Medulla oblongata (tissue), 1 donor: ENCODE measurements at regions not wholly inside any gene's neighbourhood (a gene's known extent, or its start where the extent isn't known, plus 50 kb on each side); places are given as distances from the start of the nearest gene placed in this dataset.

Experiments used
- DNase-seq: peaks from one replicate; pipeline ENCODE4 v3.0.0-alpha.2; 2015; ENCODE audit errors: extremely low spot score

GRCh38 chr6:19150307-19150706 is 686.9 kb upstream of the ID4 start:
- no peak for DNase-seq

- no peak for DNase-seq
Observed at GRCh38 chr6:19153270-19153980, 683.7 kb upstream of the ID4 start.

DNA sequence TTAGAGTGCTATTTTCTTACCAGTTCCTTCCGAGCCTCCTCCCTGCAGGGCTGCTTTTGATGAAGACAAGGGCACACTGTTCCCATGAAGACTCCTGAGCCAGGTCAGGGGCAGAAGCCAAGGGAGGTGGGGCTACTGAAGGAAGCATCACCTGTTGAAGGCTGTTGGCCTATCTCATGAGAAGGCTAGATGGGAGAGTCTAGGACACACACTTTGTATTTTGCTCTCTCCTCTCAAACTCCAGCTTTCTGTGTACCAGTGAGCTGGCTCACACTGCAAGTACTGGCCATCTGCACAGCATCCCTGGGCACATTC is 683.2 kb upstream of the ID4 start:
- no peak for DNase-seq

DNA sequence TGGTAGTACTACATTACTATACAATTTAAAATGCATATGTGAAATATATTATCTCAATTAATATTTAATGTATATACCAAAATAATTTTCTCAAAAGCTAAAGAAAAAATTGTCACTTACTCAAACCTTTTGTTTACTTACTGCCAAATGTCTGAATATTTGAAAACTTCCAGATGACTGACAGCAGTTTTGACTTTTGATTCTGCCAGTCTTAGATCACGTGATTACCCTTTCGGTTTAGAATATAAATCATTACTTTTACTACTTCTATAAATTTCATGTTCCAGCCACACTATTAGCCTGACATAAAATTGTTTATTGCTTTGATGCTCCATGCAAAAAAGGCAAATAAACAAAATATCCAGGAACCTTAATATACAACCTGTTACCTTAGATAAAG is 680.7 kb upstream of the ID4 start:
- DNase-seq, result no peak

DNA sequence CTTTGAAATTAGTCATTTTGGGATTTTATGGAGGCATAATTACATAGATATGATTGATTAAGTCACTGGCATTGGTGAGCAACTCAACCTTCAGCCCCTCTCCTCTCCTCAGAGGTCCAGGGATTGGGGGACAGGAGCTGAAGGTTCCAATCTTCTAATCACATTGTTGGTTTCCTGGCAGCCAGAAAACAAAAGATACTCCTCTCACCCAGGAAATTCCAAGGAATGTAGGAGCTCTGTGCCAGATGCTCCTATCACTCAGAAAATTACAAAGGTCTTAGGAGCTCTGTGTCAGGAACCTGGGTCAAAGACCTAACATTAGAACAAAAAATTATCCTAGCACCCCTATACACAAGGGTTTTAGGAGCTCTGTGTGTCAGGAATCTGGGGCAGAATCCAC is 679.7 kb upstream of the ID4 start:
- DNase-seq, result no peak

DNA sequence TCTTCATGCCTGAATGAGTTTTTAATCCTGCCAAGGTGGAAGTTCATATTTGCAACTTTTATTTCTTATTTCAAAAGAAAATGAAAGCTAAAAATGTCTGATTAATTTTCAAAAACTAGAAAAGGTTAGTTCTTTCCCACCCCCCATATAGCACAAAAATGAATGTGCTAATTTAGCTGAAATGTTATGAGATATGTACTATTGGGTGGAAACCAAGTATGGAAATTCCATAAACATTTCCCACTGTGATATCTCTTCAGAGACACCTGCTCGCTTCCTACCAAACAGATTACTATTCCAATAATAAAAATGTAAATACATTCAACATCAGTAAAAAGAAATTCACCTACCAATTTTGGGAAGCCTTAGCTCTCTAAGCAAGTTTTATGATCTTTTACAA is 678.6 kb upstream of the ID4 start:
- DNase-seq, result no peak

DNA sequence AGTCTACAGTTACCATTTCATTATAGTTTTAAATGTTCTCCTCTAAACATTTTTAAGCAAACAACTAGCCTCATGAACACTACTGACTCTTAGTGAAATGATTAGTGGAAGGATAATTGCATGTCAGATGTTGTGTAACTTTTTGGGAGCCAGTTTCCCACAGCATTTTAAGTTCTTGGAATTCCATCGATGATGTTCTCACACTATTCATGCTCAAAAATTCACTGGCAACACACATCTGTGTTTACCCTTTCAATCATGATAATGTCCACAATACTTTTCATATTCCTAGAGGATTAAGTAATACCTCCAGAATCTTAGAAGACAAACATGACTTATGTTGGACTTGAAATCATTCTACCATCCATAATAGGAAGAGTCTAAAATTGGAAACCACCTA is 678.1 kb upstream of the ID4 start:
- DNase-seq, result no peak

GRCh38 chr6:19159561-19159960 is 677.6 kb upstream of the ID4 start:
- no peak for DNase-seq

DNA sequence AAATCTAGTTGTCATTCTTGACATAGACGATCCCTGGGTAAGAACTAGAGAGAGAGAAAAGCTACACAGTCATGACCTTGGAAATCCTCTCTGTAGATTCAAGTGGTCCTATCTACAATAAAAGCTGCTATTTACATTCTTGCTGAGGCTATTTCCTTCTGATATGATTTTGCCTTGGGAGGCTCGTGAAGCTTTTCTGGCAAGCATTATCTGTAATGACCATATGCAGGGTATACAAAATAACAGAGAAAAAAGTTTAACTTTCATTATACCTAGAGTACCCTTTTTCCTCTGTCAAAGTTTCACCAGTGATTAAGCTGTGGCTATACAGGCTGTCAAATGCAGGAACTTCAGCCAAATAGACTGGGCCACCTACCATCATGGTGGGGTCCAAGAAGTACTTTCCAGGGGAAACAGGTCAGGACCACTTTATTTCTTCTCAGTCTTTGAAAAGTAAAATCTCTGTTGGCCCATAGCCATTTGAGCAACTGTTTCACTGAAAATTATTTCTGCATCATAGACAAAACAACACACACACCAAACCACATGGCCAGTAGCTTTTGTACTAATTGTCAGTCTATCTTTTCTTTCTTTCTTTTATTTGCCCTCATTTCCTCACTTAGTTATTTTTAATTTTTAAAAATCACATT is 677.0 kb upstream of the ID4 start:
- DNase-seq, result no peak

DNA sequence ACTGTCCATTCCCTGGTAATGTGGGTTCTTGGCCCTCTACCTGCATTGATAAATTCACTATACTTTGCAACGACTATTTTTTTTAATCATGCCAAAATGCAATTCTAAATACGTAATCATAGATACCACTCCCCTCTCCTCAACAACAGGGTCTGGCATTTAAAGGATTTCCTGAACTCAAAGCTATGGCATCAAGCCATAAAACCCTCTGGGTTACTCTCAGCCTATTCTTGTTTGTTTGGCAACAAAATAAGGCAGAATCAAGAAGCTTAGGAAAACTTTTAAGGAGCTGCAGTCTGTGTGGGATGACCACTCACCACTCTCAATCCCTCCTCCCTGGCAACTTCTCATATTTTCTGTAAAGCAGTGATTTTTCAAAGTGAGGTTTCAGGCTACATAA is 669.9 kb upstream of the ID4 start:
- no peak for DNase-seq

DNA sequence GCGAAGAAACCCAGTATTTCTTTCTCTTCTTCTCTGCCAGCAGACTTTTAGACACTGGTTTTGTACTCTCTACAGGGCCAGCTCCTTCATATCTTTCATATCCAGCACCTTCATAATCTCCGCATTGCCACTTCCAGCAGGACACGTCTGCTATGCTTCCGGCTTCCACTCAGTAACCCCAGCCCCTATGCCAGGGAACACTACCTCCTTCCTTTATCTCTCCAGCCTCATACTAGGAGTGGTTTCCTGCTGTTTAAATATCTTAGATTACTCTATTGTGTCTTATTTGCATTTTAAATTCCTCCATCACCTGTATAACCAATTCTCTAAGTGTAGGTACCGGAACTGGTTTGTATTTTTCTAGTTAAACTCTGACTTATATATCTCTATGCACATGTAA is 667.8 kb upstream of the ID4 start:
- DNase-seq, result no peak

- no peak for DNase-seq
Observed at GRCh38 chr6:19175023-19175422, 662.1 kb upstream of the ID4 start.

GRCh38 chr6:19180348-19181072 is 656.7 kb upstream of the ID4 start:
- DNase-seq, result peak; percentile 71

DNA sequence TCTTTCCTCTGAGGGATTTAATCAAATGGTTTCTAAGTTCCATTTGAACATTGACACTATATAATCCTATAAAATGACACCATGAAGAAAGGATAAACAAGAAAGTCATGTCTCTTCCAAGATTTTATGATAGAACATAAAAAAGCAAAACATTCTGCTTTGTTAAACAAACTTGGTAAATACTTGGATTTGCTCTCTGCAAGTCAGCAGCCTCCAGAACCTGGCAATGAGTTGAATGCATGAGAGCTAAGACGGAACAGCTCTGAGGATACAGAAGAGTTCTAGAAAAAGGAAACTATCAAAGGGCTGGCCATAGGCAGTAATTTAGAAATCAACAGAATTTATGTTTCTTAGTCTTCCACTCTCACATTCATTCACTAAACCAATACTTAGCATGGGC is 656.0 kb upstream of the ID4 start:
- DNase-seq, result peak; percentile 17

- no peak for DNase-seq
Observed at GRCh38 chr6:19193624-19194023, 643.5 kb upstream of the ID4 start.

DNA sequence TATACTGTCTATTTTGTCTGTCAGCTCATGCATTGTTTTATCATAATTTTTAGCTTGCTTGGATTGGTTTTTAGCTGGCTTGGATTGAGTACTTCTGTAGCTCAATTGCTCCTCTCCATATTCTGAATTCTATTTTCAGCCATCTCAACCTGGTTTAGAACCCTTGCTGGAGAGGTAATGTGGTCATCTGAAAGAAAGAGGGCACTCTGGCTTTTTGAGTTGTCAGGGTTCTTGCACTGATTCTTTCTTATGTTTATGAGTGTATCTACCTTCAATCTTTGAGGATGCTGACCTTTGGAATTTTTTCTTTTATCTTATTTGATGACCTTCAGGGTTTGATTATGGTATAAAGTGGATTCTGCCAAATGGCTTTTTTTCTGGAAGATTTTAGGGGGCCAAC is 632.7 kb upstream of the ID4 start:
- DNase-seq, result no peak

DNA sequence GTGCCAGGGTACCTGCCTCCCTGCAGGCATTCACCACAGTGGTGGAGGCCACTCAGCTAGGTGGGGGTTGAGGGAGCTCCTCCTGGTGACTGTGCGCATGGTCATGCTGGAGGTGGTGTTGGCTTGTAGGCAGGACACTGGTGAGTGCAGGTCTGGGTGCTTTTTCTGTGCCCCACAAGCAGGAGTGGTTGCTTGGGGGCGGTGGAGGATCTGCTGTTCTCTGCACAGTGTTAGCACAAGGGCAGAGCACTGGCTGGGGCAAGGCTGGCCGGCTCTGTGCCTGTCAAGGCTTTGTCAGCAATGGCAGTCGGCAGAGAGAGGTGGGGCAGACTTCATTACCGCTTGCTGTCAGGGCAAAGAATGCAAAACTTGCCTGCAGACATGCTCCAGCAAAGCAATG is 632.1 kb upstream of the ID4 start:
- no peak for DNase-seq

- no peak for DNase-seq
Observed at GRCh38 chr6:19209202-19209601, 628.0 kb upstream of the ID4 start.

DNA sequence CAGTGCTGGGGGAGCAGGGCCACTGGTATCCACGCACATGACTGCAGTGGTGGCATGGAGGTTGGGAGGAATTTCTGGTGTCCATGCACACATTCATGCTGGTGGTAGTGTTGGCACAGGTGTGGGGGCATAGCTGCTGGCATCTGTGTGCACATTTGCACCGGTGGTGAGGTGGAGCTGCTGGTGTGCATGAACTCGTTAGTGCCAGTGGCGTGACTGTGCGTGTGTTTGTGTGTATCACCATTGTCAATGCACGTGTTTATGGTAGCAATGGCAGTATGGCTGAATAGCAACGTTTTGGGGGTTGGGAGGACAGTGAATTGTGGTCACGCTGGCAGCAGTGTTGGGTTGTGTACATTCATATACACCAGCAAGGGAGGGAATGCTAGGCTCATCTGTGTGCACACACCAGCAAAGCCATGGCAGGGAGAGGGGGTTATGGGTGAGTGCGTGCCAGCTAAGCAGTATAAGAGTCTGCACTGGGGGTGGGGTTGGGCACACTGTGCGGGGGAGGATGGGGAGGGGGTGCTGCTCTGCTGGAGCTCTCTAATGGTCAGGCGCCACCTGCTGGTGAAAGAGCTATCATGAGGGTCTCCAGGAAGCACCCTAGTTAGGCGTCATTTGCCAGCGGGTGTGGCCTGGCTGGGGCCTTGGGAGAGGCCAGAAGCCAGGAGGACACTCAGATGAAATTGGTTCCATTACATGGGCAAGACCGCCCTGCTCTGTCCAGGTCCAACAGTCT is 626.1 kb upstream of the ID4 start:
- DNase-seq, result no peak

- no peak for DNase-seq
Observed at GRCh38 chr6:19214231-19214630, 622.9 kb upstream of the ID4 start.

DNA sequence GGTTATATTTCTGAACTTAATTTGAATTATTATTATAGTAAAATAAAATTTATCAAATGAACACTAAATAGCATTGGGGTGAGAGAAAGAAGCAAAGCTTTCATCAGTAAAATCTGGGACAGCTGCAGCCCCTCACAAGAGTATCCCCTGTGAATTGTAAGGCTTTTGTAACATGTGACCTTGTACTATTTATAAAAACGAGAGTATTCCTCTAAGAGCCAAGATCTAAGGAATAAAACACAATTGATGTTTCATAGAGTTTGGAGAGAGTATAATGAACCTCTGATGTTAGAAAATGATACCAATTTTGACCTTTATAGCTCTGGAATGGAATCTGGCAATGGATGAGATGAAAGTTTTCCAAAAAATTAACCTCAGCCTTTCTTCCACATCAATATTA is 617.2 kb upstream of the ID4 start:
- DNase-seq, result no peak

DNA sequence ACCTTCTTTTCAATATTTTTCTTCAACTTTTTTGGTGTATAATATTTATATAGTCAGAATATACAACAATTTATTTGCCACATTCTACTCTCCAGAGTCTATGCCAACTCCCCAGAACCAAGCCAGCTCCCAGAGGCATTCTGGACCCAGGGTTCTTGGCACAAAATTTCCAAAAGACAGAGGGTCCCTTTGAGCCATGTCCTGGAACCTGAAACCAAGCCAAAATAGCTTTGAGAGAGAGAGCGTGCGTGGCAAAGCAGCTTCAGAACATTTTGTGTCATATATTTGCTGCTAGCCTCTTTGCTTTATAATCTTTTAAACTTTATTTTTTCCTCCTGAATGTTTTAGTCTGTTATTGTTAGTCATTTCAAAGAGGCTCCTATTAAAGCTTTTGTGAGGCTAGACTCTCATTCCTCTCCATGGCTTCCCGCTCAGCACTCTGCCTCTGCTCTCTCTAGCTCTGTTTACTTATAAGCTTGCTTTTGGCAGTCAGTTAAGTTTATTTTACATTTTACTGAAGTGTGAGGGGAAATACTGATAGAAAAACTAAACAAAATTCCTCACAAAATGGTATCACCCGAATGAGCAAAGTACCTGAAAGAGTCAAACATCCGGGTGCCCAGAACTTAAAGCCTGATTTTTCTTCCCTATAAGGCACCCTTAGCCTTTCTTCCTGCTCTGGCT is 605.1 kb upstream of the ID4 start:
- DNase-seq, result peak; percentile 83
